ENCODE measurements at regions not wholly inside any gene's neighbourhood (a gene's known extent, or its start where the extent isn't known, plus 50 kb on each side); places are given as distances from the start of the nearest gene placed in this dataset.

DNA sequence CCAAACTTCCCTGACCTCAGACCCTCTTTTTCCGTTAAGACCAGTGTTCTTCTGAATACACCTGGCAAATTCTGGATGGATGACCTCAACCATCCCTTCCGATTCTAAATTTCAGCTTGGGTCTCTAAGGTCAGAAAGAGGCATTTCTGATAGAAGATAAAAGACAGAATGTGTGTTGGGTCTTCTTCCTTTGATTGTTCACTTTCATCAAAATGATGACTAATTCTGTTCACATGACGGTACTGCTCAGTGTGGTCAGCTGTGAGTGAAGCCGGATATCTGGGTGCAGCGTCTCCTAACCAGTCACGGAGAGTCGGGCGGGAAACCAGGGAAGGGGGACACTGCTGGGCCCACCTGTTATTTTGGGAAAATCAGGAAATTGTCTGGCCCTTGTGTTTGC is 151.6 kb upstream of the NAV2 start:
- TF ChIP-seq SIN3A (IDR thresholded peaks at IDR 0.05; ENCODE audit: borderline replicate concordance, insufficient read depth, low read length) (no peak), POLR2AphosphoS5 (IDR thresholded peaks at IDR 0.05; ENCODE audit: low read depth, low read length) (no peak), FOXP2 (optimal IDR thresholded peaks at IDR 0.05; ENCODE audit: borderline replicate concordance, extremely low read depth, extremely low read length, insufficient read depth) (no peak)
- TF ChIP-seq, protein P1, sequence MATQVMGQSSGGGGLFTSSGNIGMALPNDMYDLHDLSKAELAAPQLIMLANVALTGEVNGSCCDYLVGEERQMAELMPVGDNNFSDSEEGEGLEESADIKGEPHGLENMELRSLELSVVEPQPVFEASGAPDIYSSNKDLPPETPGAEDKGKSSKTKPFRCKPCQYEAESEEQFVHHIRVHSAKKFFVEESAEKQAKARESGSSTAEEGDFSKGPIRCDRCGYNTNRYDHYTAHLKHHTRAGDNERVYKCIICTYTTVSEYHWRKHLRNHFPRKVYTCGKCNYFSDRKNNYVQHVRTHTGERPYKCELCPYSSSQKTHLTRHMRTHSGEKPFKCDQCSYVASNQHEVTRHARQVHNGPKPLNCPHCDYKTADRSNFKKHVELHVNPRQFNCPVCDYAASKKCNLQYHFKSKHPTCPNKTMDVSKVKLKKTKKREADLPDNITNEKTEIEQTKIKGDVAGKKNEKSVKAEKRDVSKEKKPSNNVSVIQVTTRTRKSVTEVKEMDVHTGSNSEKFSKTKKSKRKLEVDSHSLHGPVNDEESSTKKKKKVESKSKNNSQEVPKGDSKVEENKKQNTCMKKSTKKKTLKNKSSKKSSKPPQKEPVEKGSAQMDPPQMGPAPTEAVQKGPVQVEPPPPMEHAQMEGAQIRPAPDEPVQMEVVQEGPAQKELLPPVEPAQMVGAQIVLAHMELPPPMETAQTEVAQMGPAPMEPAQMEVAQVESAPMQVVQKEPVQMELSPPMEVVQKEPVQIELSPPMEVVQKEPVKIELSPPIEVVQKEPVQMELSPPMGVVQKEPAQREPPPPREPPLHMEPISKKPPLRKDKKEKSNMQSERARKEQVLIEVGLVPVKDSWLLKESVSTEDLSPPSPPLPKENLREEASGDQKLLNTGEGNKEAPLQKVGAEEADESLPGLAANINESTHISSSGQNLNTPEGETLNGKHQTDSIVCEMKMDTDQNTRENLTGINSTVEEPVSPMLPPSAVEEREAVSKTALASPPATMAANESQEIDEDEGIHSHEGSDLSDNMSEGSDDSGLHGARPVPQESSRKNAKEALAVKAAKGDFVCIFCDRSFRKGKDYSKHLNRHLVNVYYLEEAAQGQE (IDR thresholded peaks at IDR 0.05; ENCODE audit: insufficient read depth in 1 of 2, low read depth in 2 of 2, low read length in 2 of 2) = no peak

Data from PFSK-1 (cell line).